ENCODE measurements at regions not wholly inside any gene's neighbourhood (a gene's known extent, or its start where the extent isn't known, plus 50 kb on each side); places are given as distances from the start of the nearest gene placed in this dataset.
"Not testable (repeated sequence)": the region's sequence is repeated elsewhere in the genome, so short reads cannot be mapped to it uniquely, and the experiment has no call there.

DNA sequence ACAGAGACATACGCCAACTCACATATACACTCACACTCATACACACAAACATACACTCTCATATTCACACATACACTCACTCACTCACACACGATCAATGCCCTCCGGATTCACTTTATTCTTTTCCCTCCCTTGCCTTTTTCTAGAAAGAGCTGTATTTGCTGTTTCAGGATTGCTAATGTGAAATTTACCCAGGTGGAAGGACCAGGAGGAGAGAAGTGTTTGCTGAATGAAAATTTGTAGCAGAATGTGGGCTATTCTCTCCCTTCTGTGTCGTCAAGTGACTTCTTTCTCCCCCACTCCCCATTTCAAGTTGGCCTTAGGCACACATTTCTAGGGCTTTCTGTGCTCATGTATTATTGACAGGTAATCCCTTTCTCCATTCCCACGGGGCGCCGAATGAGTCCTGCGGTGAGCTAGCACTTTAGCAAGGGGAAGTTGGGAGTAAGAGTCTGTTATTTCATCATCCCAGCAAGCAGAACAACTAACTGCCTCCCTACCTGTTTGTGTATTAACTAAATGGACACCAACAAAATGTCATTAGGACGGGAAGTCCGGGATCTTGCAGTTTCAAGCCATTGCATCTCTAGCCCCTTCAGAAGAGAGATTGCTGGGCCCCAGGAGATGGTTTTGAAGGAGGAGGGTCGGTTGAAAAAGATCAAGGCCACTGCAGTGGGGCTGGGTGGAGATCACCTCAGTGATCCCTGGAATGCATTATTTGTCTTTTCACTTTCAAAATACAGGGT is 97.1 kb upstream of the TAF11L2 start:
- DNase-seq (ENCODE audit: low spot score) = no peak

- DNase-seq (ENCODE audit: low spot score) = no peak
Measured at GRCh38 chr5:17401470-17402288, 96.4 kb upstream of the TAF11L2 start.

GRCh38 chr5:17402289-17403121 is 95.5 kb upstream of the TAF11L2 start:
- no peak for DNase-seq (ENCODE audit: low spot score)

- no peak for DNase-seq (ENCODE audit: low spot score)
Measured at GRCh38 chr5:17403695-17404490, 94.1 kb upstream of the TAF11L2 start.

DNA sequence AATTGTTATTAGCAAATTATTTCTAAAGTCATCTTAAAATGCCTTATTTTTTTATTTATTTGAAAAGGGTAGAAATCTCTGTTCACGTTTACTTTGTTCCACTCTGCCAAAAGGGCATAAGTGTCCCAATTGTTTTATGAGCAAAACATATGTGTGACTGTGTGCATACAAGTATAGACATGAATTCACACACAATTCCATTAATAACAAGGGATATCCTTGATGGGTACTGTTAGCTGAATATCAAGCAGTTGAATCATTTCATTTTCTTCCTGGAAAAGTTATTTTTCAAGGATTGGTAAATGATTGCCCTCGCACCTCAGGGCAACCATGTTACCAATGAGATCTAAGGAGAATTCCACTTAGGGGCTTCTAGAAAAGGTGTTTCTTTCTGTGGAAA is 92.1 kb upstream of the TAF11L2 start:
- DNase-seq (ENCODE audit: low spot score) = no peak

DNA sequence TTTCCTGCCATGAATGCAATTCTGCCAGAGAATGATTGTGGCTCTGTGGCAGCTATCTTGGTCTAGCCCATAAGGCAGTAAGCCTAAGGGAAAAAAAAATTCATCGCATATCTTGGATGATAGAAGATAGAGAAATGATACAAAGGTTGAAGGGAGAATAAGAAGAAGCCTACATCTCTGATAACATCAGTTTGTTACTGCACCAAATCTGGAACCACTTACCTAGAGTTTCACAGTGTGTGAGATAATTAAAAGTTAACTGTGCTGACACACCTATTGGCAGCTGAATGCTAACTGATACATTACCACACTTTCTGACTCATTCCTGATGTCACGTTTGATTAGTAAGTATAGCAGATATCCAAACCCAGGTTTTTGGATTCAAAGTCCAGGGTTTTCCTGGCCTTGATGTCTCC is 91.6 kb upstream of the TAF11L2 start:
- DNase-seq (ENCODE audit: low spot score) = no peak

DNA sequence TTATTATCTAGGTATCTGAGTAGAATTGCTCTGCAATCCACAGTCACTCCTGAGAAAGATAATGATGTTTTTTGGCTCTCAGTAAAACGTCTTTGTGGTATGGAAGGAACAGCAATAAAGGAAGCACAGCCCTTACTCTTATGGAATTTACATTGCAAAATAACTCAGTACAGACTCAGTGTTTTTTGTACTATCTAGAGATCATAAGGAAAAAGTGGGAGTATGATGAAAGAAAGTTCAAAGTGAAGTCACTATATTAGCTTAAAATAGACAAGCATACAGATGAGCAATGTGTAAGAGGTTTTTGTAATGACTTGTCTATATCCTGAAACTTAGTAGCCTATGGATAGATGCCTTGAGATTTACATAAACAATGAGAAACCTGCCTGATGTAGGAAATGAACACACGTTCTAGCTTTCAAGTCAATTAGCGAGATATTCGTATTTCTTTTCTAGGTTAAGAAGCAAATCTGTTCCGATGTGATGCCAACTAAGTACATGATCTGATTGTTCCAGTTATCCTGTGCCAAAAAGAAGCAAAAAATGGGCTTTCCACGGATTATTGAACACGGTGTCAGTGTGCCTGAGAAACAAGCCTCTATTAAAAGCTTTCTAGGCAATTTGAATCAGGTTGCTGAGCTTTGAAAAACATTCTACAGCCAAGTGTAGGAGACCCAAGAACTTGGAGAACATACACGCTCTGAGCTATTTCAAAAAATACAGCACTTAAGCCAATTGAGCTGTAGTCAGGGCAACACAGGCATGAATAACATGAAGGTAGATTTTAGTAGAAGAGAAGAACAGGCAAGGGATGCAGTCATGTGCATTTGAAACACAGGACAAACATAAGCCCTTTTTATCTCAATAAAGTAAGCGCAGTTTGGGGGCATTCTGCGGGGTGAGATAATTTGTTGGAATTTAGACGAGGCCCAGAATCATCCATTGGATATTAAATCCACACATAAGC is 86.3 kb upstream of the TAF11L2 start:
- DNase-seq (ENCODE audit: low spot score) = no peak

DNA sequence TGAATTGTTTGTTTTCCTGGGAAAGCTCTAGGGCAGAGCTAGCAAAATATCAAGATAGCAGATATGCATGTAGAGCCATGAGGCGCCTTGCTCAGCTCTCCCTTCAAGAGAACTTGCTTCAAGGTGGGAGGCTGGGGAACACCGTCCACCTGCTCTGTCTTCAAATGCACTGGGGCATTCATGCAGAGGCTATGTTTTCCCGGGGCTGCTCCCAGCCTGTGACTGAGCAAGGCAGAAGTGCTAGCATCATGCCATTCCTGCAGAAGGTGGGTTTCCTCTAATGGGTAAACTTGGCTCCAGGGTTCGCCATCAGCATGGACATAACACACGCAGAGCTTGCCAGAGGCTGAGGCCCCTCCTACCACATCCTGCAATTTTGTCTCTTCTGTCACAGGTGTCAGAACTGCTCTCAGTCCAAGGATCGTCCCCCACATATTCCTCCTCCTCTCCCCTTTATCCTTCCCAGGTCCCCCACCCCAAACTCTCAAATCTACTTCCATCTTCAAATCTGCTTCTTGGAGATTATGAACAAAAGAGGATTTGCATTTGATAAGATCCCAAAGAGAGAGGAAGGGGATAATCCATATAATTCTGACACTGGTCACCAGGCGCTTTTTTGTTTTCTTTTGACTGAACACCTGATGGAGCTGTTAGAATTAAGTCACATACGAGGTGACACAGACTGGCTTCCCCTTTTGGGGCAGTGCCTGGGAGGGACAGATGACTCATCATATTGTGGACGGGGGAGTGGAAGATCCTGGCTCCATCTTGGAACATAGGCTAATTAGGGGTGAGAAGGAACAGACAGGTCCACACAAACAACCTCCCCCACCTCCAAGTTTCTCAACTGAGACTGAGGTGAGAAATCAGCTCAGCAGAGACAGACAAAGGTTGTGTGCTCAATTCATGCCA is 85.0 kb upstream of the TAF11L2 start:
- peak; percentile 50 for DNase-seq (ENCODE audit: low spot score)

- DNase-seq (ENCODE audit: low spot score) = peak; percentile 8
Measured at GRCh38 chr5:17413691-17414090, 84.3 kb upstream of the TAF11L2 start.

GRCh38 chr5:17415321-17415758 is 82.7 kb upstream of the TAF11L2 start:
- no peak for DNase-seq (ENCODE audit: low spot score)

GRCh38 chr5:17416374-17416773 is 81.7 kb upstream of the TAF11L2 start:
- not testable (repeated sequence) for DNase-seq (ENCODE audit: low spot score)

DNA sequence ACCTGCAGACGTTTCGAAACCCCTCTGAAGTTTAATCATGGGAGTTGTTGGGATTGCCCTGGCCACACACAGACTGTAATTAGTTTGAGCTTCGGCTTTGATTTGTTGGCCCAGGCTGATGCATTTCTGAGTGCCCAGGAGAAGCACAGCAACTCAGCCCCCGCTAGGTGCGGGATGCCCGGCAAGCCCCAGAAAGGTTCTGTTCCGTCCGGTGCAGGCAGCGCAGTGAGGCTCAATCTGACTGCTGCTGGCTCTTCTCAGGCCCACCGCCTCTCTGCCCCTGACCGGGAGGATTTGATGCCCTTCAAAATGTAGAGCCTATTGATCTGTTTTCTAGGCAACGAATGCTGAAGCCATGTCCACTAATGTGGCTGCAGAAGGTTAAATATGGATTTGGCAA is 73.4 kb upstream of the TAF11L2 start:
- DNase-seq (ENCODE audit: low spot score) = no peak

DNA sequence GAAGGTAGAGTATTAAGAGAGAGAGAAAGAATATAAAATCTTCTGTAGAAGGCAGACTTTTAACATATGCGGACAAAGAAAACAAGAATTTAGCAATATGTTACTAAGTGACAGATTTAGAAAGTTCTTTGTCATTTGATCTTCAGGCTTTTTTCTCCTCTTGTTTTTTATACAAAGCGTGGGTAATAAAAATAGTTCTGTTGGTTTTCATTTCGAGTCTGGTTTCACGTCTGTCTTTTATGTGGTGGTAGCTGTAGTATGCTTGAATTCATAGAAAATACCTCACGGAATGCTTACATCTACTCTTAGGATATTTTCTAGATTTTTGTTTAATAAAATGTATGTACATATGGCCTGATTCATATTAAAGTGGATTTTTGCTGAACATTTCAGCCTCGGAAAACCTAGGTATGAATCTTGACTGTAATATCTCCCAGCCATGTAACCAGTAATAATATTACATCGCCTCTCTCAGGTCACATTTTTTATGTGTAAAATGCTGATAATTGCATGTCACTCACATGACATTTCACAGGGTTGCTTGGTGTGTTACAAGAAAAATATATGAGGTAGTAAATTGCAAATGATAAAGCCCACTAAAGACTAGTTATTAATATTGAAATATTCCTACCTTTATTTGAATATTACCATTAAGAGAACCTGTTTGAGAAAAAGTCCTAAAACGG is 72.5 kb upstream of the TAF11L2 start:
- no peak for DNase-seq (ENCODE audit: low spot score)

- DNase-seq (ENCODE audit: low spot score) = no peak
Measured at GRCh38 chr5:17426104-17426749, 71.8 kb upstream of the TAF11L2 start.

GRCh38 chr5:17428176-17428800 is 69.7 kb upstream of the TAF11L2 start:
- no peak for DNase-seq (ENCODE audit: low spot score)

DNA sequence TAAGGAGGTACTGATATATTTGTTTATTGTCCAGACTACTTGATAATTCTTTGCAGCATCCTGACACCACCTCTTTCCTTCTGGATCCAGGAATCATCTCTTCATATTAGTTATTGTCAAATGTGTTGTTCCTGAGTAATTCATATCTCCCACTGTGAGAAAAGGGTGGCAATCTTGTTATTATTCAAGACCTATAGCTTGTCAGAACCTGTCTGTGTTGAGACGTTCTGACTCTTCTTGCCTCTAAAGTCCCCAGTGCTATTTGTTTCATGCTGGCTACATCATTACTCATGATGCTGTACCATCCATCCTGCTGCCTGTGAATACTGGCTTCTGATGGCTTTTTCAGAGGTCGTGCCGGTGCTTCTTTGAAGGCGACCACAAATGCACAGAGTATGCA is 68.7 kb upstream of the TAF11L2 start:
- DNase-seq (ENCODE audit: low spot score) = no peak

DNA sequence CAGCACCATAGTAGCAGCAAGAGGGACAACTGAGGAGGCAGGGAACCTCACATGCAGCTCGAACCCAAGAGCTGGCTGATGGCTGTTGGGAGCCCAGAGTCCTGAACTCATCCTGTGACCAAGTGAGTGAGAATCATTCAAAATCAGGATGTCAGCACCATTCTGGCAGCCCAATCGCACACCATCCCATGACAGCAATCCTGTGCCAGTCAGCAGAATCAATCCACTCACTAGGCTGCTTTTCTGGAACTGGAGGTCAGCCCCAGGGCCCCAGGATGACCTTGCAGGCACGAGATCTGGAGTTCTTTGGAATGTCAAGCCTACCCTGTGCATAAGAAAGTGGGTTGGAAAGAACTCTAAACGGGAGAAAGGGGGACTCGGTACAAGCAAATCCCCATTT is 67.8 kb upstream of the TAF11L2 start:
- no peak for DNase-seq (ENCODE audit: low spot score)
